SK-N-SH treated with all-trans-retinoic acid at 6 μM for 48 hours (cell line): ENCODE measurements at regions not wholly inside any gene's neighbourhood (a gene's known extent, or its start where the extent isn't known, plus 50 kb on each side); places are given as distances from the start of the nearest gene placed in this dataset.

Source experiments
- ATAC-seq: fragments of 200-7000 bp; cut with Tn5 transposase; 3 replicates; pipeline ENCODE4 v1.9.1; 2020; ENCODE audit warnings: mild to moderate bottlenecking, moderate library complexity
- ARNTL ChIP-seq: fragments of 450-650 bp; formaldehyde crosslinking; IDR thresholded peaks from 2 replicates; pipeline ENCODE4 v1.5.0; 2020; ENCODE audit warnings: low read depth, mild to moderate bottlenecking, moderate library complexity, borderline replicate concordance
- BACH2 ChIP-seq: fragments of 250-450 bp; sonication (Bioruptor Pico); IDR thresholded peaks from 2 replicates; pipeline ENCODE4 v1.9.0; 2021; ENCODE audit warnings: mild to moderate bottlenecking, borderline replicate concordance
- CSDC2 ChIP-seq: fragments of 250-450 bp; sonication (Bioruptor Pico); IDR thresholded peaks from 2 replicates; pipeline ENCODE4 v1.5.0; 2020; ENCODE audit warnings: mild to moderate bottlenecking, moderate library complexity
- ESRRG ChIP-seq: fragments of 250-450 bp; sonication (Bioruptor Pico); IDR thresholded peaks from 2 replicates; pipeline ENCODE4 v1.6.1; 2021; ENCODE audit warnings: mild to moderate bottlenecking
- GLIS3 ChIP-seq: fragments of 250-450 bp; sonication (Bioruptor Pico); IDR thresholded peaks from 2 replicates; pipeline ENCODE4 v1.5.0; 2020; ENCODE audit warnings: mild to moderate bottlenecking, moderate library complexity
- ISL1 ChIP-seq: fragments of 250-450 bp; sonication (Bioruptor Pico); IDR thresholded peaks from 2 replicates; pipeline ENCODE4 v2.1.2; 2022; ENCODE audit warnings: mild to moderate bottlenecking, moderate library complexity
- OSR1 ChIP-seq: fragments of 250-450 bp; sonication (Bioruptor Pico); IDR thresholded peaks from 2 replicates; pipeline ENCODE4 v1.8.0; 2022; ENCODE audit warnings: moderate library complexity, mild to moderate bottlenecking, inconsistent platforms
- PATZ1 ChIP-seq: fragments of 250-450 bp; sonication (Bioruptor Pico); IDR thresholded peaks from 2 replicates; pipeline ENCODE4 v1.8.0; 2020; ENCODE audit warnings: mild to moderate bottlenecking, moderate library complexity, borderline replicate concordance
- PPARA ChIP-seq: fragments of 250-450 bp; sonication (Bioruptor Pico); IDR thresholded peaks from 2 replicates; pipeline ENCODE4 v1.5.0; 2020; ENCODE audit warnings: mild to moderate bottlenecking, borderline replicate concordance
- RARB ChIP-seq: fragments of 250-450 bp; sonication (Bioruptor Pico); IDR thresholded peaks from 2 replicates; pipeline ENCODE4 v1.8.0; 2021; ENCODE audit warnings: mild to moderate bottlenecking, moderate library complexity
- SNAI2 ChIP-seq: fragments of 250-450 bp; sonication (Bioruptor Pico); IDR thresholded peaks from 2 replicates; pipeline ENCODE4 v1.5.0; 2020; ENCODE audit warnings: mild to moderate bottlenecking, moderate library complexity
- TCF4 ChIP-seq: fragments of 250-450 bp; sonication (Bioruptor Pico); IDR thresholded peaks from 2 replicates; pipeline ENCODE4 v1.8.0; 2021; ENCODE audit warnings: mild to moderate bottlenecking, moderate library complexity, borderline replicate concordance
- TOX ChIP-seq: fragments of 250-450 bp; sonication (Bioruptor Pico); IDR thresholded peaks from 2 replicates; pipeline ENCODE4 v1.8.0; 2021; ENCODE audit warnings: mild to moderate bottlenecking, moderate library complexity, borderline replicate concordance
- ZC3H10 ChIP-seq: fragments of 250-450 bp; sonication (Bioruptor Pico); IDR thresholded peaks from 2 replicates; pipeline ENCODE4 v1.5.1; 2021; ENCODE audit warnings: mild to moderate bottlenecking, moderate library complexity
- ZFP3 ChIP-seq: fragments of 250-450 bp; sonication (Bioruptor Pico); IDR thresholded peaks from 2 replicates; pipeline ENCODE4 v1.5.0; 2020; ENCODE audit warnings: mild to moderate bottlenecking, moderate library complexity
- ZFP30 ChIP-seq: fragments of 450-650 bp; formaldehyde crosslinking; IDR thresholded peaks from 2 replicates; pipeline ENCODE4 v1.5.0; 2022; ENCODE audit warnings: mild to moderate bottlenecking, moderate library complexity
- ZNF565 ChIP-seq: fragments of 450-650 bp; formaldehyde crosslinking; conservative IDR thresholded peaks from 2 replicates; pipeline ENCODE4 v1.5.0; 2020; ENCODE audit warnings: low read depth, mild to moderate bottlenecking, moderate library complexity
- ZNF70 ChIP-seq: fragments of 450-650 bp; formaldehyde crosslinking; IDR thresholded peaks from 2 replicates; pipeline ENCODE4 v1.5.0; 2020; ENCODE audit warnings: mild to moderate bottlenecking, moderate library complexity
- ZNF8 ChIP-seq: fragments of 450-650 bp; formaldehyde crosslinking; IDR thresholded peaks from 2 replicates; pipeline ENCODE4 v1.5.0; 2020; ENCODE audit warnings: mild to moderate bottlenecking, moderate library complexity
- TF ChIP-seq, protein P1 (sequence below): fragments of 250-450 bp; sonication (Bioruptor Pico); IDR thresholded peaks from 2 replicates; pipeline ENCODE4 v1.8.0; 2021; ENCODE audit warnings: low read depth, mild to moderate bottlenecking, moderate library complexity, borderline replicate concordance
- TF ChIP-seq, protein P2 (sequence below): fragments of 250-450 bp; sonication (Bioruptor Pico); IDR thresholded peaks from 2 replicates; pipeline ENCODE4 v1.5.0; 2020; ENCODE audit warnings: mild to moderate bottlenecking, moderate library complexity
- TF ChIP-seq, protein P3 (sequence below): fragments of 250-450 bp; sonication (Bioruptor Pico); IDR thresholded peaks from 2 replicates; pipeline ENCODE4 v1.5.1; 2021; ENCODE audit warnings: mild to moderate bottlenecking, moderate library complexity

DNA sequence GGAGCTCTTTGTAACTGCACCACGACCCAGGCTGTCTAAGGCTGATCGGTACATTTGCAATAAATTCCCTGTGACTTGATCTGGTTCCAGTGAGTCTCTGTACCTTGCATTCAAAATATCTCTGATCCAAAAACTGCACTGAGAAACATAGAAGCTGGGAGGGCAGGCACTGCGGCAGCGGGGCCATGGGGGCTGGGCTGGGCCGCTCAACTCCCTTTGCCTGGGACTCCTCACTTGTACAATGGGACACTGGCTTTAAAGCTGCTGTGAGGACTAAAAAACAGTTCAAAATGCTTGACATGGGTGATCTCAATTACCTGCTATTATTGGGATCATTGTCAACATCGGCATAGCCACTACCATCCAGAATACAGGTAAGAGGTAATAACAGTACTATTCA, 644.0 kb downstream of the AJAP1 start:
- ATAC-seq = no peak
- TF ChIP-seq, protein P1, sequence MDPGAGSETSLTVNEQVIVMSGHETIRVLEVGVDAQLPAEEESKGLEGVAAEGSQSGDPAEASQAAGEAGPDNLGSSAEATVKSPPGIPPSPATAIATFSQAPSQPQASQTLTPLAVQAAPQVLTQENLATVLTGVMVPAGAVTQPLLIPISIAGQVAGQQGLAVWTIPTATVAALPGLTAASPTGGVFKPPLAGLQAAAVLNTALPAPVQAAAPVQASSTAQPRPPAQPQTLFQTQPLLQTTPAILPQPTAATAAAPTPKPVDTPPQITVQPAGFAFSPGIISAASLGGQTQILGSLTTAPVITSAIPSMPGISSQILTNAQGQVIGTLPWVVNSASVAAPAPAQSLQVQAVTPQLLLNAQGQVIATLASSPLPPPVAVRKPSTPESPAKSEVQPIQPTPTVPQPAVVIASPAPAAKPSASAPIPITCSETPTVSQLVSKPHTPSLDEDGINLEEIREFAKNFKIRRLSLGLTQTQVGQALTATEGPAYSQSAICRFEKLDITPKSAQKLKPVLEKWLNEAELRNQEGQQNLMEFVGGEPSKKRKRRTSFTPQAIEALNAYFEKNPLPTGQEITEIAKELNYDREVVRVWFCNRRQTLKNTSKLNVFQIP (CRISPR knock-in tag) = no peak
- TF ChIP-seq ZFP30 (CRISPR knock-in tag) = no peak
- no peak for TF ChIP-seq TCF4 (CRISPR knock-in tag)
- TF ChIP-seq TOX = no peak
- no peak for TF ChIP-seq PATZ1 (CRISPR knock-in tag)
- no peak for TF ChIP-seq OSR1 (CRISPR knock-in tag)
- TF ChIP-seq ZNF8 = no peak
- TF ChIP-seq BACH2 = no peak
- TF ChIP-seq, protein P2, sequence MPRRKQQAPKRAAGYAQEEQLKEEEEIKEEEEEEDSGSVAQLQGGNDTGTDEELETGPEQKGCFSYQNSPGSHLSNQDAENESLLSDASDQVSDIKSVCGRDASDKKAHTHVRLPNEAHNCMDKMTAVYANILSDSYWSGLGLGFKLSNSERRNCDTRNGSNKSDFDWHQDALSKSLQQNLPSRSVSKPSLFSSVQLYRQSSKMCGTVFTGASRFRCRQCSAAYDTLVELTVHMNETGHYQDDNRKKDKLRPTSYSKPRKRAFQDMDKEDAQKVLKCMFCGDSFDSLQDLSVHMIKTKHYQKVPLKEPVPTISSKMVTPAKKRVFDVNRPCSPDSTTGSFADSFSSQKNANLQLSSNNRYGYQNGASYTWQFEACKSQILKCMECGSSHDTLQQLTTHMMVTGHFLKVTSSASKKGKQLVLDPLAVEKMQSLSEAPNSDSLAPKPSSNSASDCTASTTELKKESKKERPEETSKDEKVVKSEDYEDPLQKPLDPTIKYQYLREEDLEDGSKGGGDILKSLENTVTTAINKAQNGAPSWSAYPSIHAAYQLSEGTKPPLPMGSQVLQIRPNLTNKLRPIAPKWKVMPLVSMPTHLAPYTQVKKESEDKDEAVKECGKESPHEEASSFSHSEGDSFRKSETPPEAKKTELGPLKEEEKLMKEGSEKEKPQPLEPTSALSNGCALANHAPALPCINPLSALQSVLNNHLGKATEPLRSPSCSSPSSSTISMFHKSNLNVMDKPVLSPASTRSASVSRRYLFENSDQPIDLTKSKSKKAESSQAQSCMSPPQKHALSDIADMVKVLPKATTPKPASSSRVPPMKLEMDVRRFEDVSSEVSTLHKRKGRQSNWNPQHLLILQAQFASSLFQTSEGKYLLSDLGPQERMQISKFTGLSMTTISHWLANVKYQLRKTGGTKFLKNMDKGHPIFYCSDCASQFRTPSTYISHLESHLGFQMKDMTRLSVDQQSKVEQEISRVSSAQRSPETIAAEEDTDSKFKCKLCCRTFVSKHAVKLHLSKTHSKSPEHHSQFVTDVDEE = no peak
- TF ChIP-seq RARB (CRISPR knock-in tag) = no peak
- TF ChIP-seq GLIS3 = no peak
- TF ChIP-seq ARNTL (CRISPR knock-in tag) = no peak
- TF ChIP-seq, protein P3, sequence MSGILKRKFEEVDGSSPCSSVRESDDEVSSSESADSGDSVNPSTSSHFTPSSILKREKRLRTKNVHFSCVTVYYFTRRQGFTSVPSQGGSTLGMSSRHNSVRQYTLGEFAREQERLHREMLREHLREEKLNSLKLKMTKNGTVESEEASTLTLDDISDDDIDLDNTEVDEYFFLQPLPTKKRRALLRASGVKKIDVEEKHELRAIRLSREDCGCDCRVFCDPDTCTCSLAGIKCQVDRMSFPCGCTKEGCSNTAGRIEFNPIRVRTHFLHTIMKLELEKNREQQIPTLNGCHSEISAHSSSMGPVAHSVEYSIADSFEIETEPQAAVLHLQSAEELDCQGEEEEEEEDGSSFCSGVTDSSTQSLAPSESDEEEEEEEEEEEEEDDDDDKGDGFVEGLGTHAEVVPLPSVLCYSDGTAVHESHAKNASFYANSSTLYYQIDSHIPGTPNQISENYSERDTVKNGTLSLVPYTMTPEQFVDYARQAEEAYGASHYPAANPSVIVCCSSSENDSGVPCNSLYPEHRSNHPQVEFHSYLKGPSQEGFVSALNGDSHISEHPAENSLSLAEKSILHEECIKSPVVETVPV = no peak
- no peak for TF ChIP-seq SNAI2 (CRISPR knock-in tag)

DNA sequence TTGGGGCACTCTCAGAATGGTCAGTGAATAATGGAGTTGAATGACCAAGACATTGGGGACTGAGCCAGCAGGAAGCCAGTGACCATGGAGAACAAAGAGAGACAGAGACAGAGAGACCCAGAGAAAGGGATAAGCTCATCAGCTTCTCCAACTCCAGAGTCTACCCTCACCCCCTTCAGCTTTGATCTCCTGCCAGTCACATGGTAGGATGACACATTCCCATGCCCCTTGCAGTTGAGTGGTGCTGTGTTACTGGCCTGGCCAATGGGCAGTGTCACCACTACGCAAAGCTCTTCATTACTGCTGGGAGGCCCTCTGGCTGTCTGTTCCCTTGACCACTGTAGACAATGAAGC, 643.5 kb downstream of the AJAP1 start:
- ATAC-seq = no peak
- no peak for TF ChIP-seq RARB (CRISPR knock-in tag)
- TF ChIP-seq OSR1 (CRISPR knock-in tag) = no peak
- TF ChIP-seq CSDC2 = no peak
- no peak for TF ChIP-seq ZFP30 (CRISPR knock-in tag)

- ATAC-seq = no peak
- no peak for TF ChIP-seq PATZ1 (CRISPR knock-in tag)
- no peak for TF ChIP-seq ZFP3 (CRISPR knock-in tag)
- TF ChIP-seq ARNTL (CRISPR knock-in tag) = no peak
- TF ChIP-seq OSR1 (CRISPR knock-in tag) = no peak
- TF ChIP-seq TCF4 (CRISPR knock-in tag) = no peak
- no peak for TF ChIP-seq GLIS3
- TF ChIP-seq TOX = no peak
- TF ChIP-seq ESRRG (CRISPR knock-in tag) = no peak
- TF ChIP-seq ZNF70 (CRISPR knock-in tag) = no peak
- no peak for TF ChIP-seq ISL1 (CRISPR knock-in tag)
- no peak for TF ChIP-seq BACH2
- TF ChIP-seq SNAI2 (CRISPR knock-in tag) = no peak
- TF ChIP-seq RARB (CRISPR knock-in tag) = no peak
- no peak for TF ChIP-seq ZC3H10 (CRISPR knock-in tag)
- TF ChIP-seq ZNF565 (CRISPR knock-in tag) = no peak
- TF ChIP-seq PPARA (CRISPR knock-in tag) = no peak
- no peak for TF ChIP-seq CSDC2
- TF ChIP-seq, protein P2 = no peak
- TF ChIP-seq ZNF8 = no peak
- TF ChIP-seq, all 23 proteins: peak for 0
Observed at GRCh38 chr1:5297180-5297885, 642.9 kb downstream of the AJAP1 start.
